ENCODE measurements at regions not wholly inside any gene's neighbourhood (a gene's known extent, or its start where the extent isn't known, plus 50 kb on each side); places are given as distances from the start of the nearest gene placed in this dataset.

GRCh38 chr2:7745369-7745768 is 828.2 kb downstream of the RNF144A start:
- no peak overlapping the region for H3K27ac Mint-ChIP-seq
- H3K4me1 Mint-ChIP-seq (ENCODE audit: low read depth): peaks cover 16% of the 10 kb centered on the region
- no peak overlapping the region for H3K4me3 Mint-ChIP-seq
- DNase-seq: no peak
- H3K36me3 Mint-ChIP-seq (ENCODE audit: low read depth): no peaks in the 10 kb centered on the region; the same call in 1 of the 2 replicates
- no peaks in the 10 kb centered on the region for H3K9me3 Mint-ChIP-seq
- no peak for TF ChIP-seq CTCF (IDR thresholded peaks at IDR 0.05)
- no peaks in the 10 kb centered on the region; the same call in 1 of the 2 replicates for H3K27me3 Mint-ChIP-seq (ENCODE audit: insufficient read depth)

GRCh38 chr2:7748717-7749415 is 831.7 kb downstream of the RNF144A start:
- H3K9me3 Mint-ChIP-seq: peaks cover 11% of the 10 kb centered on the region
- no peak overlapping the region for H3K27ac Mint-ChIP-seq
- H3K4me1 Mint-ChIP-seq (ENCODE audit: low read depth): peaks cover 15% of the 10 kb centered on the region
- H3K27me3 Mint-ChIP-seq (ENCODE audit: insufficient read depth): peaks cover 3% of the 10 kb centered on the region; the same call in 1 of the 2 replicates
- peaks cover 11% of the 10 kb centered on the region; the same call in 1 of the 2 replicates for H3K36me3 Mint-ChIP-seq (ENCODE audit: low read depth)
- no peak for TF ChIP-seq CTCF (IDR thresholded peaks at IDR 0.05)
- no peak for DNase-seq
- H3K4me3 Mint-ChIP-seq: no peak overlapping the region

- no peak overlapping the region for H3K27ac Mint-ChIP-seq
- H3K27me3 Mint-ChIP-seq (ENCODE audit: insufficient read depth): peaks cover 3% of the 10 kb centered on the region; the same call in 1 of the 2 replicates
- DNase-seq: no peak
- peaks cover 21% of the 10 kb centered on the region for H3K9me3 Mint-ChIP-seq
- peaks cover 23% of the 10 kb centered on the region; the same call in 1 of the 2 replicates for H3K36me3 Mint-ChIP-seq (ENCODE audit: low read depth)
- H3K4me1 Mint-ChIP-seq (ENCODE audit: low read depth): peaks cover 9% of the 10 kb centered on the region
- TF ChIP-seq CTCF (IDR thresholded peaks at IDR 0.05): no peak
- H3K4me3 Mint-ChIP-seq: no peak overlapping the region
Observed at GRCh38 chr2:7749895-7750559, 832.8 kb downstream of the RNF144A start.

GRCh38 chr2:7752291-7752690 is 835.1 kb downstream of the RNF144A start:
- H3K9me3 Mint-ChIP-seq: peaks cover 21% of the 10 kb centered on the region
- H3K4me3 Mint-ChIP-seq: no peak overlapping the region
- H3K27me3 Mint-ChIP-seq (ENCODE audit: insufficient read depth): peaks cover 3% of the 10 kb centered on the region; the same call in 1 of the 2 replicates
- no peak for DNase-seq
- H3K27ac Mint-ChIP-seq: no peak overlapping the region
- peaks cover 25% of the 10 kb centered on the region; the same call in 1 of the 2 replicates for H3K36me3 Mint-ChIP-seq (ENCODE audit: low read depth)
- TF ChIP-seq CTCF (IDR thresholded peaks at IDR 0.05): no peak
- H3K4me1 Mint-ChIP-seq (ENCODE audit: low read depth): no peaks in the 10 kb centered on the region; the same call in 1 of the 2 replicates

- no peak overlapping the region for H3K27ac Mint-ChIP-seq
- no peak for TF ChIP-seq CTCF (IDR thresholded peaks at IDR 0.05)
Observed at GRCh38 chr2:7753777-7754176, 836.6 kb downstream of the RNF144A start.

More at GRCh38 chr2:7753777-7754176, 836.6 kb downstream of the RNF144A start:
- peaks cover 25% of the 10 kb centered on the region; the same call in 1 of the 2 replicates for H3K36me3 Mint-ChIP-seq (ENCODE audit: low read depth)
- no peaks in the 10 kb centered on the region for H3K4me1 Mint-ChIP-seq (ENCODE audit: low read depth)
- DNase-seq: no peak
- peaks cover 21% of the 10 kb centered on the region for H3K9me3 Mint-ChIP-seq
- no peak overlapping the region for H3K4me3 Mint-ChIP-seq
- H3K27me3 Mint-ChIP-seq (ENCODE audit: insufficient read depth): peaks cover 3% of the 10 kb centered on the region; the same call in 1 of the 2 replicates

All from HFFc6 (cell line).